ENCODE measurements at regions not wholly inside any gene's neighbourhood (a gene's known extent, or its start where the extent isn't known, plus 50 kb on each side); places are given as distances from the start of the nearest gene placed in this dataset.

GRCh38 chr5:166430491-166431319, 1860.7 kb upstream of the WWC1 start:
- TF ChIP-seq ZC3H10 (CRISPR knock-in tag; IDR thresholded peaks at IDR 0.05) (no peak), TOX (CRISPR knock-in tag; IDR thresholded peaks at IDR 0.05; ENCODE audit: borderline replicate concordance) (no peak), ZFP30 (CRISPR knock-in tag; IDR thresholded peaks at IDR 0.05) (no peak), ZFP3 (CRISPR knock-in tag; IDR thresholded peaks at IDR 0.05) (no peak), TCF4 (CRISPR knock-in tag; IDR thresholded peaks at IDR 0.05; ENCODE audit: borderline replicate concordance) (no peak), ISL1 (CRISPR knock-in tag; IDR thresholded peaks at IDR 0.05) (no peak)
- TF ChIP-seq, protein P1, sequence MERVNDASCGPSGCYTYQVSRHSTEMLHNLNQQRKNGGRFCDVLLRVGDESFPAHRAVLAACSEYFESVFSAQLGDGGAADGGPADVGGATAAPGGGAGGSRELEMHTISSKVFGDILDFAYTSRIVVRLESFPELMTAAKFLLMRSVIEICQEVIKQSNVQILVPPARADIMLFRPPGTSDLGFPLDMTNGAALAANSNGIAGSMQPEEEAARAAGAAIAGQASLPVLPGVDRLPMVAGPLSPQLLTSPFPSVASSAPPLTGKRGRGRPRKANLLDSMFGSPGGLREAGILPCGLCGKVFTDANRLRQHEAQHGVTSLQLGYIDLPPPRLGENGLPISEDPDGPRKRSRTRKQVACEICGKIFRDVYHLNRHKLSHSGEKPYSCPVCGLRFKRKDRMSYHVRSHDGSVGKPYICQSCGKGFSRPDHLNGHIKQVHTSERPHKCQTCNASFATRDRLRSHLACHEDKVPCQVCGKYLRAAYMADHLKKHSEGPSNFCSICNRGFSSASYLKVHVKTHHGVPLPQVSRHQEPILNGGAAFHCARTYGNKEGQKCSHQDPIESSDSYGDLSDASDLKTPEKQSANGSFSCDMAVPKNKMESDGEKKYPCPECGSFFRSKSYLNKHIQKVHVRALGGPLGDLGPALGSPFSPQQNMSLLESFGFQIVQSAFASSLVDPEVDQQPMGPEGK (CRISPR knock-in tag; IDR thresholded peaks at IDR 0.05; ENCODE audit: borderline replicate concordance): no peak
- TF ChIP-seq, protein P2, sequence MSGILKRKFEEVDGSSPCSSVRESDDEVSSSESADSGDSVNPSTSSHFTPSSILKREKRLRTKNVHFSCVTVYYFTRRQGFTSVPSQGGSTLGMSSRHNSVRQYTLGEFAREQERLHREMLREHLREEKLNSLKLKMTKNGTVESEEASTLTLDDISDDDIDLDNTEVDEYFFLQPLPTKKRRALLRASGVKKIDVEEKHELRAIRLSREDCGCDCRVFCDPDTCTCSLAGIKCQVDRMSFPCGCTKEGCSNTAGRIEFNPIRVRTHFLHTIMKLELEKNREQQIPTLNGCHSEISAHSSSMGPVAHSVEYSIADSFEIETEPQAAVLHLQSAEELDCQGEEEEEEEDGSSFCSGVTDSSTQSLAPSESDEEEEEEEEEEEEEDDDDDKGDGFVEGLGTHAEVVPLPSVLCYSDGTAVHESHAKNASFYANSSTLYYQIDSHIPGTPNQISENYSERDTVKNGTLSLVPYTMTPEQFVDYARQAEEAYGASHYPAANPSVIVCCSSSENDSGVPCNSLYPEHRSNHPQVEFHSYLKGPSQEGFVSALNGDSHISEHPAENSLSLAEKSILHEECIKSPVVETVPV (CRISPR knock-in tag; IDR thresholded peaks at IDR 0.05): no peak
- TF ChIP-seq, protein P3, sequence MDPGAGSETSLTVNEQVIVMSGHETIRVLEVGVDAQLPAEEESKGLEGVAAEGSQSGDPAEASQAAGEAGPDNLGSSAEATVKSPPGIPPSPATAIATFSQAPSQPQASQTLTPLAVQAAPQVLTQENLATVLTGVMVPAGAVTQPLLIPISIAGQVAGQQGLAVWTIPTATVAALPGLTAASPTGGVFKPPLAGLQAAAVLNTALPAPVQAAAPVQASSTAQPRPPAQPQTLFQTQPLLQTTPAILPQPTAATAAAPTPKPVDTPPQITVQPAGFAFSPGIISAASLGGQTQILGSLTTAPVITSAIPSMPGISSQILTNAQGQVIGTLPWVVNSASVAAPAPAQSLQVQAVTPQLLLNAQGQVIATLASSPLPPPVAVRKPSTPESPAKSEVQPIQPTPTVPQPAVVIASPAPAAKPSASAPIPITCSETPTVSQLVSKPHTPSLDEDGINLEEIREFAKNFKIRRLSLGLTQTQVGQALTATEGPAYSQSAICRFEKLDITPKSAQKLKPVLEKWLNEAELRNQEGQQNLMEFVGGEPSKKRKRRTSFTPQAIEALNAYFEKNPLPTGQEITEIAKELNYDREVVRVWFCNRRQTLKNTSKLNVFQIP (CRISPR knock-in tag; IDR thresholded peaks at IDR 0.05; ENCODE audit: borderline replicate concordance, low read depth): no peak

Measured in SK-N-SH treated with all-trans-retinoic acid at 6 μM for 48 hours (cell line).